Loucy (cell line): ENCODE measurements at regions not wholly inside any gene's neighbourhood (a gene's known extent, or its start where the extent isn't known, plus 50 kb on each side); places are given as distances from the start of the nearest gene placed in this dataset.

ENCODE experiments used
- H2AFZ ChIP-seq: fragments of 200-600 bp; sonication (generic); 2 replicates; pipeline ENCODE4 v1.6.0; 2016; ENCODE audit warnings: antibody characterized with exemption, mild to moderate bottlenecking, low read length, moderate library complexity
- H3F3A ChIP-seq: fragments of 200-600 bp; 2 replicates; pipeline ENCODE4 v1.6.0; 2016; ENCODE audit warnings: antibody characterized with exemption, low read depth, mild to moderate bottlenecking
- H3K27me3 ChIP-seq: fragments of 200-600 bp; sonication (generic); 2 replicates; pipeline ENCODE4 v1.6.1; 2014; ENCODE audit warnings: low read length, mild to moderate bottlenecking; ENCODE audit not compliant: insufficient read depth, poor library complexity, severe bottlenecking
- H3K36me3 ChIP-seq: fragments of 200-600 bp; sonication (generic); 2 replicates; pipeline ENCODE4 v1.6.1; 2016; ENCODE audit warnings: low read length; ENCODE audit not compliant: insufficient read depth
- H3K4me1 ChIP-seq: fragments of 200-600 bp; sonication (generic); 2 replicates; pipeline ENCODE4 v1.5.1; 2014; ENCODE audit warnings: low read length, mild to moderate bottlenecking; ENCODE audit not compliant: insufficient read depth, poor library complexity, severe bottlenecking
- H3K4me2 ChIP-seq: fragments of 200-600 bp; sonication (generic); 2 replicates; pipeline ENCODE4 v1.6.0; 2014; ENCODE audit warnings: antibody characterized with exemption, low read length, low read depth, mild to moderate bottlenecking; ENCODE audit not compliant: poor library complexity, severe bottlenecking
- H3K4me3 ChIP-seq: fragments of 200-600 bp; sonication (generic); 2 replicates; pipeline ENCODE4 v1.5.1; 2014; ENCODE audit warnings: low read length, mild to moderate bottlenecking, mixed read lengths; ENCODE audit not compliant: poor library complexity, severe bottlenecking
- H3K79me2 ChIP-seq: fragments of 200-600 bp; sonication (generic); 2 replicates; pipeline ENCODE4 v1.6.1; 2014; ENCODE audit warnings: low read length; ENCODE audit not compliant: insufficient read depth
- H3K9ac ChIP-seq: fragments of 200-600 bp; sonication (generic); 2 replicates; pipeline ENCODE4 v1.6.0; 2014; ENCODE audit warnings: mild to moderate bottlenecking, low read depth, low read length, moderate library complexity; ENCODE audit not compliant: poor library complexity, severe bottlenecking
- H3K9me2 ChIP-seq: fragments of 200-600 bp; sonication (generic); replicated peaks from 2 replicates; pipeline ENCODE4 v1.6.1; 2016; ENCODE audit warnings: low read depth, low read length, mixed read lengths
- H3K9me3 ChIP-seq: fragments of 200-600 bp; sonication (generic); 2 replicates; pipeline ENCODE4 v1.6.1; 2014; ENCODE audit warnings: mild to moderate bottlenecking, antibody characterized with exemption, low read length, low read depth; ENCODE audit not compliant: insufficient read depth
- H4K20me1 ChIP-seq: fragments of 200-600 bp; sonication (generic); 2 replicates; pipeline ENCODE4 v1.6.0; 2014; ENCODE audit warnings: antibody characterized with exemption, low read length, mild to moderate bottlenecking; ENCODE audit not compliant: insufficient read depth, poor library complexity, severe bottlenecking
- EZH2phosphoT487 ChIP-seq: fragments of 200-600 bp; IDR thresholded peaks from 2 replicates; pipeline ENCODE4 v1.6.1; 2018; ENCODE audit warnings: antibody characterized with exemption, mild to moderate bottlenecking, moderate library complexity, borderline replicate concordance
- TF ChIP-seq, protein P1 (sequence below): fragments of 200-600 bp; sonication (generic); conservative IDR thresholded peaks from 2 replicates; pipeline ENCODE4 v1.5.1; 2014; ENCODE audit warnings: mild to moderate bottlenecking, antibody characterized with exemption, low read length

GRCh38 chr6:169957351-169957963 lies 206.0 kb downstream of the ERMARD start:
- Histone ChIP-seq H3K9me3 (peaks cover 13% of the 10 kb centered on the region; the same call in 1 of the 2 replicates), H3K9me2 (no peaks in the 10 kb centered on the region), H3K4me2 (no peak overlapping the region), H4K20me1 (no peaks in the 10 kb centered on the region), H3K79me2 (no peaks in the 10 kb centered on the region), H2AFZ (no peak overlapping the region), H3K27me3 (no peaks in the 10 kb centered on the region), H3K9ac (no peak overlapping the region), H3F3A (no peaks in the 10 kb centered on the region), H3K36me3 (no peaks in the 10 kb centered on the region), H3K4me3 (no peak overlapping the region), H3K4me1 (no peaks in the 10 kb centered on the region)
- TF ChIP-seq EZH2phosphoT487 = no peak
- TF ChIP-seq, protein P1, sequence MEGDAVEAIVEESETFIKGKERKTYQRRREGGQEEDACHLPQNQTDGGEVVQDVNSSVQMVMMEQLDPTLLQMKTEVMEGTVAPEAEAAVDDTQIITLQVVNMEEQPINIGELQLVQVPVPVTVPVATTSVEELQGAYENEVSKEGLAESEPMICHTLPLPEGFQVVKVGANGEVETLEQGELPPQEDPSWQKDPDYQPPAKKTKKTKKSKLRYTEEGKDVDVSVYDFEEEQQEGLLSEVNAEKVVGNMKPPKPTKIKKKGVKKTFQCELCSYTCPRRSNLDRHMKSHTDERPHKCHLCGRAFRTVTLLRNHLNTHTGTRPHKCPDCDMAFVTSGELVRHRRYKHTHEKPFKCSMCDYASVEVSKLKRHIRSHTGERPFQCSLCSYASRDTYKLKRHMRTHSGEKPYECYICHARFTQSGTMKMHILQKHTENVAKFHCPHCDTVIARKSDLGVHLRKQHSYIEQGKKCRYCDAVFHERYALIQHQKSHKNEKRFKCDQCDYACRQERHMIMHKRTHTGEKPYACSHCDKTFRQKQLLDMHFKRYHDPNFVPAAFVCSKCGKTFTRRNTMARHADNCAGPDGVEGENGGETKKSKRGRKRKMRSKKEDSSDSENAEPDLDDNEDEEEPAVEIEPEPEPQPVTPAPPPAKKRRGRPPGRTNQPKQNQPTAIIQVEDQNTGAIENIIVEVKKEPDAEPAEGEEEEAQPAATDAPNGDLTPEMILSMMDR = no peak

DNA sequence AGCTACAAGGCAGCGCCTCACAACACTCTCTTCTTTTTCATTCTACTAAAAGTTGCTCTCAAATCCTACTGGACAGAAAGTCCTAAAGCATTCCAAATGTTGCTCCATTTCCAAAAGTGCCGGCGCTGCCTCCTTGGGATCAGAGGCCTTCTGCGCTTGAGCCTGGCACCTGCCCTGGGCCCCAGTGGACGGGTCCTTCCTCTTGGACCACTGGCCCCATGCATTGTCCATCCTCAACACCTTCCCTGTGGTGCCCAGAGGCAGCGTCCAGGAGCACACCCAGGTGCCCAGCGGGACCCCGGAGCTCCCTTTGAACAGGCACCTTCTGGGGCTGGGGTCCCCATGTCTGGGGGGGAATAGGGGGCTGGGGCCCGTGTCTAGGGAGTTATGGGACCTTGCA lies 205.2 kb downstream of the ERMARD start:
- H3K27me3 ChIP-seq = no peaks in the 10 kb centered on the region
- no peaks in the 10 kb centered on the region for H3K36me3 ChIP-seq
- no peaks in the 10 kb centered on the region for H3K79me2 ChIP-seq
- TF ChIP-seq, protein P1 = no peak
- TF ChIP-seq EZH2phosphoT487 = no peak
- H3F3A ChIP-seq = no peaks in the 10 kb centered on the region
- H3K9me3 ChIP-seq = peaks cover 12% of the 10 kb centered on the region; the same call in 1 of the 2 replicates
- no peak overlapping the region for H3K4me2 ChIP-seq
- H3K9me2 ChIP-seq = no peaks in the 10 kb centered on the region
- H3K9ac ChIP-seq = no peak overlapping the region
- no peaks in the 10 kb centered on the region for H4K20me1 ChIP-seq
- H3K4me3 ChIP-seq = no peak overlapping the region
- no peaks in the 10 kb centered on the region for H3K4me1 ChIP-seq
- no peak overlapping the region for H2AFZ ChIP-seq

- H3K9me2 ChIP-seq = no peaks in the 10 kb centered on the region
- no peaks in the 10 kb centered on the region for H3F3A ChIP-seq
- H3K79me2 ChIP-seq = no peaks in the 10 kb centered on the region
- no peak overlapping the region for H3K4me2 ChIP-seq
- no peak overlapping the region for H3K4me3 ChIP-seq
- TF ChIP-seq EZH2phosphoT487 = no peak
- TF ChIP-seq, protein P1 = no peak
- H3K27me3 ChIP-seq = no peaks in the 10 kb centered on the region
- H3K4me1 ChIP-seq = no peaks in the 10 kb centered on the region
- no peak overlapping the region for H3K9ac ChIP-seq
- H4K20me1 ChIP-seq = no peaks in the 10 kb centered on the region
- peaks cover 7% of the 10 kb centered on the region; the same call in 1 of the 2 replicates for H3K9me3 ChIP-seq
- no peak overlapping the region for H2AFZ ChIP-seq
- no peaks in the 10 kb centered on the region for H3K36me3 ChIP-seq
These were observed 204.5 kb downstream of the ERMARD start for GRCh38 chr6:169955731-169956437.
